Panc1 (cell line): ENCODE measurements at regions not wholly inside any gene's neighbourhood (a gene's known extent, or its start where the extent isn't known, plus 50 kb on each side); places are given as distances from the start of the nearest gene placed in this dataset.

Experiments
- POLR2AphosphoS5 ChIP-seq: IDR thresholded peaks from 2 replicates; pipeline ENCODE4 v1.6.1; 2012; ENCODE audit warnings: mild to moderate bottlenecking, low read depth, low read length, moderate library complexity
- TF ChIP-seq, protein P1 (sequence below), 2 experiments: IDR thresholded peaks; 2 replicates each; pipeline ENCODE4 v1.6.1; 2011 to 2012; ENCODE audit warnings: low read depth in 2 of 2, control low read depth in 1 of 2, low read length in 1 of 2, mild to moderate bottlenecking in 1 of 2, moderate library complexity in 1 of 2; ENCODE audit not compliant: insufficient read depth in 1 of 2

DNA sequence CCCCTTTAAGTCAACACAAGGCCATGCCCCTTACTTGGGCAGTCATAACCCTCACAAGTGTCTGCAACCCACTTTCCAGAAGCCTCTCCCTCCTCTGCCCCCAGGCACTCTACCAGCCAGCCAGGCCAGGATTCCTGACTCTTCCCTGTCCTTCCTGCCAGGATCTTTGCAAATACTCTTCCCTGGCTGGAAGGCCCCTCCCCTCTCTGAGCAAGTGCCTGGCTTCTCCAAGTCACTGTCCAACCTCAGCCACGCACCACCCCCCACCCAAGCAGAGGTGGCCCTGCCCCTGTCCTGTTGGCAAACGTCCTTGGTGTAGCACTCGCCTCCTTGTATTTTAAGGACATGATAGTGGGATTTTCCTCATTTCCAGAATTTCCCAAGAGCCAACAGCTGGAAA is 54.7 kb upstream of the USP3 start:
- TF ChIP-seq, protein P1, sequence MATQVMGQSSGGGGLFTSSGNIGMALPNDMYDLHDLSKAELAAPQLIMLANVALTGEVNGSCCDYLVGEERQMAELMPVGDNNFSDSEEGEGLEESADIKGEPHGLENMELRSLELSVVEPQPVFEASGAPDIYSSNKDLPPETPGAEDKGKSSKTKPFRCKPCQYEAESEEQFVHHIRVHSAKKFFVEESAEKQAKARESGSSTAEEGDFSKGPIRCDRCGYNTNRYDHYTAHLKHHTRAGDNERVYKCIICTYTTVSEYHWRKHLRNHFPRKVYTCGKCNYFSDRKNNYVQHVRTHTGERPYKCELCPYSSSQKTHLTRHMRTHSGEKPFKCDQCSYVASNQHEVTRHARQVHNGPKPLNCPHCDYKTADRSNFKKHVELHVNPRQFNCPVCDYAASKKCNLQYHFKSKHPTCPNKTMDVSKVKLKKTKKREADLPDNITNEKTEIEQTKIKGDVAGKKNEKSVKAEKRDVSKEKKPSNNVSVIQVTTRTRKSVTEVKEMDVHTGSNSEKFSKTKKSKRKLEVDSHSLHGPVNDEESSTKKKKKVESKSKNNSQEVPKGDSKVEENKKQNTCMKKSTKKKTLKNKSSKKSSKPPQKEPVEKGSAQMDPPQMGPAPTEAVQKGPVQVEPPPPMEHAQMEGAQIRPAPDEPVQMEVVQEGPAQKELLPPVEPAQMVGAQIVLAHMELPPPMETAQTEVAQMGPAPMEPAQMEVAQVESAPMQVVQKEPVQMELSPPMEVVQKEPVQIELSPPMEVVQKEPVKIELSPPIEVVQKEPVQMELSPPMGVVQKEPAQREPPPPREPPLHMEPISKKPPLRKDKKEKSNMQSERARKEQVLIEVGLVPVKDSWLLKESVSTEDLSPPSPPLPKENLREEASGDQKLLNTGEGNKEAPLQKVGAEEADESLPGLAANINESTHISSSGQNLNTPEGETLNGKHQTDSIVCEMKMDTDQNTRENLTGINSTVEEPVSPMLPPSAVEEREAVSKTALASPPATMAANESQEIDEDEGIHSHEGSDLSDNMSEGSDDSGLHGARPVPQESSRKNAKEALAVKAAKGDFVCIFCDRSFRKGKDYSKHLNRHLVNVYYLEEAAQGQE (IDR thresholded peaks at IDR 0.05; ENCODE audit: insufficient read depth in 1 of 2, low read depth in 2 of 2, low read length in 1 of 2) = no peak
- no peak for TF ChIP-seq POLR2AphosphoS5
